AG20443 (cell line): ENCODE measurements at regions not wholly inside any gene's neighbourhood (a gene's known extent, or its start where the extent isn't known, plus 50 kb on each side); places are given as distances from the start of the nearest gene placed in this dataset.

Experiments used
- DNase-seq: peaks from one replicate; pipeline ENCODE4 v3.0.0; 2012; ENCODE audit warnings: low spot score, mixed read lengths

DNA sequence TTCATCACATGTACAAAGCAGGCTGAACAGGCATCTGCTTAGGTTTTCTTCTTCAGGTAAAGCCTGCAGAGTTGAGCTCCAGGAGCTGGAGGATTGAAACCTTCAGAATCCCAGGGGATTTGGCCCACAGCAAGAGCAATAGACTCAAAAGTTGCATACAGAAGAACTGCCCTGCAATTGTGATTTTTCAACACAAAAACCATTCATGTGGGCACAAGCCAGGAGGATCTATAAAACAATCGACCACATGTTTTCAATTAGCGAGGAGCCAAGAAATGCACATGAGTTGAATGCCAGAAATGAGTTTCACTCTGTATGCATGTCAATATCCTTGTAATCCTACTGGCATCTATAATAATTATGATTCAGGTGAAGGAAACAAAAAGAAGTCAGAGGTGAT is 576.4 kb downstream of the HDGFL1 start:
- peak; percentile 13 for DNase-seq

DNA sequence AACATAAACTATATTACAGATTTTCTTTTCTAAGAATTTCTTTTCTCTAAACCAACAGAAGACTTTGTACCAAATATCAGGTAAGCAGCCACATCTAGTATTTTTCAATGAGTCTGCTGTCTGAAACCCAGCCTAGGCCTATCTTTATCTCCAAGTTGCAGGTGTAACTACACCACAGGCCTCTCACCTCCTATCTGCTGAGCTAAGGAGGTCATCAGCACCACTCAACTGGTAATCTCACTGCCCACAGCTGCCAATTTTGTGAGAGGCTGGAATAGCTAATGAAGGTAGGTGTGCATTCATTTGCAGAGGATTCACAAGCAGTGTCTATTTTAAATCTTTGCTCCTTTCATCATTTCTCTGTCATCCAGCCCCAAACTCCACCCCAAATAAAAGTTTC is 584.8 kb downstream of the HDGFL1 start:
- DNase-seq: no peak

DNA sequence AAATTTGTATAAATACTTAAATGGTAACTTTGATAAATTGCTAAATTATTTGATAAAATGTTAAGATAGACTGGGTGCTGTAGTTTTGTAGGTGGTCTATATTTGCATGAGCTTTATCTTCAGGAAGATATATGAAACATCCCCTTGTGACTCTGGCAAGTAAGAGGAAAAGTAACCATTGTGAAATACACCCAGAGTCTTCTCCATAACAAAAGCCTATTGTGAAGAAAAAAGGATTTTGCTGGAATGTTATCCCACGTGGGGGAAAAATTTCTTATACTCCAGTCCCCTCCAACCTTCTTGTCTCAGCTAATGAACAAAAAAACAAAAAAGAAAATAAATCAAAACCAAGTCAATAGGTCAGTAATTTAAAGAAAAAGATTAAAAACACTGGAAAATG is 600.7 kb downstream of the HDGFL1 start:
- no peak for DNase-seq

DNA sequence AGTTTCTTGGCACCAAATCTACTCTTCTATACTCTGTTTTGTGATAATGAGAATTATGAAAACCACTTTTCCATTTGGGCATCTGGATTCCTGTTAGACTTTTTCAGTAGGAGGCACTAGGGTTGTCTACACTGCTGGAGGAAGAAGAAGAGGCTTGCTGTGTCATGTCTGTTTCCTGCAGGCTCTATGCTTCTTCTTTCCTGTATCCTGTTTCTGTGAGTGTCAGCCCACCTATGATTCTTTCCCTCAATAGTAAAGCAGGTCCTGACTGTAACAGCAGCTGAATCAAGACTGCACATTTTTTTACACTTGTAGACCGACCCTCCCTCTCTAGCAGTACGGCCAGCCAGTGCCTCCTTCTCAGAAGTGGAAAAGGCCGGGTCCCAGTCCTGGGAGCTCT is 603.9 kb downstream of the HDGFL1 start:
- DNase-seq: no peak

DNA sequence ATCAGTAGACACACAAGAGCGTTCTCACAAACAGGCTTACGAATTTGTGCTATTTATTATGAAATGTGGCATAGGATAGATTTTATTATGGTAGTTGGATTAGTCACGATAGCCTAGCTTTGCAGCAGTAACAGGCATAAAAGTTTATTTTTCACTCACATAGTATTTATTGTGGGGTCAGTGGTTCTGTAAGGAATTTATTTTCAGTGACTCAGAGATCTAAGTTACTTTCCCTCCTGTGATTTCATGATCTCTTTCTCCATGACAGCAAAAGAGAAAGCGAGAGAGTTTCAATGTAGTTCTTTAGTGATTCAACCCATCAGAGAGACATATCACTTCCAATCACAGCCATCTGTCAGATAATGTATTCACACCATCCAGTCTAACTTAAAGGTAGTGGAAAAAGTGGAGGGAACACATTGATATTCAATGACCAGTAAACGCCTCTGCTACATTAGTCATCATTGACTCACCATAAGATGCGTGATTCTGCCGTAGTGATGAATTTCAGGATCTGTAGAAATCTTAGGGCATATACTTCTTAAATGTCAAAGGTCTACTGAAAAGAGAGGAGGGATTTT is 605.5 kb downstream of the HDGFL1 start:
- DNase-seq: peak; percentile 58

DNA sequence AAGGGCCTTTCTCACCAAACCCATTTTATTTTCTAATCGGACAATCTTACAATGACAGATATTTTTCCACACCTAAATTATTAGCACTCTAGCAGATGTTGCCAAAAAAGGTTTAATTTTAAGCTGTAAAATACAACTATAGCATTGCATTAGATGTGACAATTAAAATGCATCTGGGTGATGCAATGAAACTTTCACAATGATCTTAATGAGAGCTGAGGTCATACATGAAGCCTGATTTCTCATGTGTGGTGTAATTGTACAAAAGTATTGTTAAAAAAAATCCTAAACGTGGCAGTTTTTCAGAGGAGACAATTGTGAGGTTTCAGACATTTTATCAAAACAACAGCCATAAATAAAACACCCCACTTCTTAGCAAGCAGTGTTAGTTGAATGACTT is 606.0 kb downstream of the HDGFL1 start:
- peak; percentile 11 for DNase-seq

DNA sequence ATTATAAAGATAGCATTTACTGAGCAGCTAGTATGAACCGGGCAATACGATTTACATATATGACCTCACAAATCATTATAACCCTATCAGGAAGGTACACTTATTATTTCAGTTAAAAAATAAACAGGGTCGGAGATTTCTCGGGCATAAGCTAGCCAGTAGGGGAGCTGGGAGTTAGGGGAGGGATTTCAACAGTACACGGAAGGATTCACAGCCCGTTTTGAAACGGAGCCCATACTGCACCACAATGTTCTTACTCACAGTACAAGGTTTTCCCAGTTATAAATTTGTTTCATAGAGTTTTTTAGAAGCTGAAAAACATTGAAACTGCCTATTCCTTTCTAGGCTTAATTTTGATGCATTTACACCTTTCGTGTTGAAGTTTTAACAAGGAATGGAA is 607.1 kb downstream of the HDGFL1 start:
- no peak for DNase-seq

DNA sequence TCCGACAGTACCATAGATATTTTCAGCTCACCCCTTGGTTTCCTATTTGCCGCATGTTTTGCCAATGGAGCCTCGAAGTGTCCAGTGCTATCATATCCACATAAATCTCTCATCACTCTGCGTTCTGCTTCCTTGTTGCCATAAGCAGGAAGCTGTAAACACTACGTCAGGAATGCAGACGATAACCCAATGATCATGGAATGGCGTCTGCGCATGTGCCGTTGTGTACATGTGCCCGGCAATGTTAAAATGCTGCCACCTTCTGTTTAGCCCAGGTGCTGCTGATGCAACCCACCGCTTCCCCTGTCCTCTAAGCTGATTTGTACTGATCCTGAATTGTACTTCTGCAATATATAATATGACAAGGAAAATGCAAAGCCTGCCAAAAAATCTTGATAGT is 607.5 kb downstream of the HDGFL1 start:
- no peak for DNase-seq

DNA sequence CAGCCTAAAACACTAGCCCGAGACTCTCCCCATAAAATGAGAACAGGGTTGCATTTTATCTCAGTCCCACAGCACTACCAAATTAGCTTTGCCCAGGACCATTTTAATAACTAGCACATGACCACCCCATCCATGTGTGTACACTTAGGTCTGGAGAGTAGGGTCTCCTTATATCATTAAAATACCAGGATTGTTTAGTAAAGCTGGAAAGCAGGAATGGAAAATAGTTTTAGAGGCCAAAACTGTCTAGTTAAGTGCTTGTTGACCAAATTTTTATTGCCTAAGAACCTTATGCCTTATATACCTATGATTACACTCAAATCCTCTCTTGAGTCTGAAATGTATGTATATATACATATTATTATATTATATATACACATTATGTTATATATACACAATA is 608.4 kb downstream of the HDGFL1 start:
- no peak for DNase-seq

DNA sequence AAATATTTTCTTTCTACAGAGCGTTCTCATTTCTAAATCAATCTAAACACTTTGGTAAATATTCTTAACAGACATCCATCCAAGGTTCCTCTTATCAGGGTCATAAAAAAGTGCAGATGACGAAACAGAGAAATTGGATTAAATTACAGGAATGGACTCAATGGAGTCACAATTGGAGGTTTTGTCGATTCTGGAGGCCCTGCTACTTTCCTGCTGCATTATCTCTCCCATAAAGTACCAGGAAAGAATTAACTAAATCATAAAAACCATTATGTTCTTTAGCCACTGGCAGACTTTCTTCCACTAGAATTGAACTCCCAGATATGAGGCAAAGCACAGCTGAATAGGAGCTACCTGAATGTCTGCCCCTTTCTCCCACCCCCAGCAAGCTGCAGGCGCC is 610.6 kb downstream of the HDGFL1 start:
- no peak for DNase-seq

DNA sequence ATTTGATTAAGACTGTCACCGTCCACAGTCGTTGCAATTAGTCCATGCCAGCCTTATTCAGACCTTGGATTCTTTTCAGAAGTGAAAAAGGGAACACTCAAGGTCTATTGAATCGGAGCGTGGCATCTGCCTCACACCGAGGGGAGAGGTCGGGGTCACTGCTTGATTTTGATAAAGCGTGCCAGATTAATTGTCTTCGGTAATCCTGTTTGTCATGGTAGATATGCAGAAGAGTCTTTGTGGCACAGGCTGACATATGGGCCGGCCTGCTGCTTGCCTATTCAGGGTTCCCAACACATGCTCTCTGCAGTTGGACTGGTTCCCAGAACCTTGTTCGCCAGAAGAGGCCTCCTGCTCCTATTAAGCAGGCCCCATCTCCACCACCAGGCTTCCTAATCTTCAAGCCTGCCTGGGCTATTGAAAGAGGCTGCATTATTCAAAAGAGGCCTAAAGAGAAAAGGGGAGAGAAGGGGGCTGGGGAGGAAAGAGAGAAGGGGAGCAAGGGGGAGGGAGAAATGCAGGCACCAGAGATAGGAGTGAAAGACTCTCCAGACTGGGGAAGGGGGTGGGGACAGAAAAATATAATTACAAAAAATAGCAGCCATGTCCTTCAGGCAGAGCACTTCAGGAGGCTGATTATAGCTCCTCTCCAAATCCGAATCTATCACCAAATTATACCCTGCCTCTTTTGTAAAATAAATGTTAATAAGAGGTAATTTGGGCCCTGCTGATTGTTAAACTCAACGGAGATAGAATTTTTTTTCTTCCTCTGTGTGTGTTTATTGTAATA is 611.3 kb downstream of the HDGFL1 start:
- peak; percentile 76 for DNase-seq

DNA sequence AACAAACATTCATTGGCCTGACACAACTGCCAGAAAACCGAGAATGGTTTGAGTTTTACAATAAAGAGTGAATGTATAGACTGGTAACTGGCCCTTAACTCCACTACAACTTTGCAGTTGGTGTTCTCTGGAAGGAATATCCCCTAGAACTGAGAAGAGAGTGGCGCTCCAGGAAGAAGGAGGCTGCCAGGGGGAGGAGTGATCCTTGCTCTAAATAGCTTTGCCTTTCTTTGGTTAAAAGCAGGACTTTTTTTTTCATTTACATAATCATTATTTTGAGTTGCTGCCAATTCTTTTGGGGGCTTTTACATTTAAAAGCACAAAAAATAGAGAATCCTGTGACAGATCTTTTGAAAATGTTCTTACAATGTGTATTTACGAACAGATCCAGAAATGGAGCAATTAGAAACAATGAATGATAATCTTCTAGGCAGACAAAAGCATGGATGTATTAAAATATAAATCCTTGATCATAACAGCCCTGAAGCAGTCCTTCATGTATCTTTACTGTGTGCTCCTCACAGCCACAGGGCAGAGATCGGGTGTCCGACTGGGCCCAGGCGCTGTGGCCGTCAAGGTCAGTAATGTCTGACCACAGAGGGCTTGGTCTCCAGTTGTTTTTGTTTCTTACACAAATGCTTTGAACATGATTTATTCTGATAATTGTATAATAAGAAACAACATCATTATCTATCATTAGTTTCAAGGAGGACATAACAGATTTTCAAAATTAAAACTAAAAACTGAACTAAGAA is 612.2 kb downstream of the HDGFL1 start:
- no peak for DNase-seq

DNA sequence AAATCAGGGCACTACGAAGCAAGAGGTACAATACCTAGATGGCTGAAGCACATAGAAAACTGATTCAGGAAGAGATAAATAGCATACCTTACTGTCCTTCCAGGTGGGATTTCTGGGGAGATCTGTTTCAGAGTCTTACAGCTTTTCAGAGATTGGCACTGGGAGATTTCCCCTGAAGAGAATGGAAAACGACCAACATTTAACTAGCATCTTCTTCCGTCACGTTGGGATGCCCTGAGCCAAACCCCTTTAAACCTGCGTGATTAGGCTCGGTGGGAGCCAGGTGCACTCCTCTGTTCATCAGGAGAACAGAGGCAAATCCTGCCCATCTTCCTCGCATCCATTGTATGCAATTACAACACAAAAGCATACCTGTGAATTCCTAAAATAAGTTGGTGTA is 614.5 kb downstream of the HDGFL1 start:
- no peak for DNase-seq

DNA sequence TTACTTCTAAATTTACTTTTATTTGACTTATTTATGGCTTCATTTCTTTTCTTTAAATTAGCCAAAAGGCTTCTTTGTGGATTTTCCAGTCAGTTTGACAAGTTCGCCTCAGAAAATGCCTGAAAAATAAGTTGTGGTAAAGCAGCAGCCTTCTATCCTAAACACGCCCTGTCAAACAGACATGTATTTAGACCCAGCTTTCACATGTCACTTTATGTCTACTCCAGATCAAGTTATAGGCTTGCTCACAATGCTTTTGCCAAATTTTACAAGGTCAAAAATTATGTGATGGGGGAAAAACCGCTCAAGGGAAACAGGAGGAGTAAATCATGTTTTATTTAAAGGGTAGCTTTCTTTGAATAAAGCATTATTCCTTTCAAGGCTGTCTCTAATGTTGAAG is 615.0 kb downstream of the HDGFL1 start:
- DNase-seq: no peak

DNA sequence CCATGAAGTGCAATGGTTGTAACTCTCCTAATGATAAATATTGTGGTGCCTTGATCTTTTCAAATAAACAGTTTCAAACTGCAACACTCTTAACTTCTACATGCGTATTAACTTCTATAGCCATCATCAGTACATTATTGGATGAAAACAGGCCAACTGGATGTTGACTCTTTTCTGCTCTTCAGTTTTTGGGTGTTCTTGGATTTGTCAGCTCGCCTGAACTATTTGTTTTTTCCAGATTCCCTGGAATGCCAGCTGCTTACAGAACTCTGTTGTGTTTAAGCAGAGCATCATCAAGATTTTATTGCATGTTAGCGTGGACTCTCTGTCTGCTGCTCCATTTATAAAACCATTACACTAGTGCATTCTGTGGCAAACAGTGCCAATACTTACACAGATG is 626.1 kb downstream of the HDGFL1 start:
- no peak for DNase-seq

DNA sequence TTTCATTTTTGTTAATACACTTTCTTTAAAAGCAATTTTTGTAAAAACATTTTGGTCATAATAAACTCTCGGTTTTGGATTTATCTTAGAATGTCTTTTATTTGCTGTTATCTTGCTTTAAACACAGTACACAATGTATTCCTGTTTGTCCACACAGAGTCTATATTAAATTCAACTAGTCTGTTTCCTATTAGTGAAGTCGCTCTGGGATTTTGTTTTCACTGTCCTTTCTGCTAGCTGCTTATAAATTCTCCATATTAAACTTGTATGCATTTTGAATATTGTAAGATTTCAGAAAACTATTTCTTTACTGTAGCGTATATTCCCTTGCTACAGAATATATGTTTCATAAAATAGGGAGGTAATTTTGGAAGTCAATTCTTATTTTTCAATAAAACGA is 630.2 kb downstream of the HDGFL1 start:
- no peak for DNase-seq

DNA sequence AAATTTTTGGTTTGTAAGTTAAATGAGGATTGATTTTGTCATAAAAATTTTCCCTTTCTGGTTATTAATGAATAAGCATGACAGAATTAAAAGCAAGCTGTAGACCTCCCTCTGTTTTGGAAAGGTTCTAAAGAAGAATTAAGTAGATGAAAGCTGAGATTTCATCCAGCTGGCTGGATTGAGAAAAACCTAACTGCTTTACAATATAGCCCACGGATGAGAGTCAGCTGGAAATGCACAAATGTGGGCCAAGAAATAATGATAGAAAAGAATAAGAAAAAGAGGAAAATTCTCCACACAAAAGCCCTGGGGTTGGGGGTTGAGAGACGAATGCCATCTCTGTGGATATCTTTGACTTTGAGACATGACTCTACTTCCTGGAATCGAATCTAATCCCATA is 631.6 kb downstream of the HDGFL1 start:
- DNase-seq: no peak

DNA sequence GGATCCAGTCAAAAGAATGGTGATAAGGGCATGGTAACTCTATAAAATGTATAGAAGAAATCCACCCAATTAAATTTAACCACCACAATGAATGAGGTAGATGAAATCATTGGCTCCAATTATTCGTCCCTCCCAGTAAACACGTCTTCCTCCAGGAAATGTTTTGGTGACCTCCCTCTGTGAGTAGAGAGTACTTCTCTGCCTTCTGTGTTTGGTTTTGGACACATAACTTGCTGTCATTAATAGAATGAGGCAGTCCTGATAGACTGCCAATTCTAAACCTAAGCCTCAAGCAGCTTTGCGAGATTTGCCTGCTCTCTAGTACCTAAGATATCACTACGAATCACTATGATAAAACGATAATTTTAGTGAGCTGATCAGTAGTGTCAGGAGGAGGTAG is 632.8 kb downstream of the HDGFL1 start:
- DNase-seq: no peak

DNA sequence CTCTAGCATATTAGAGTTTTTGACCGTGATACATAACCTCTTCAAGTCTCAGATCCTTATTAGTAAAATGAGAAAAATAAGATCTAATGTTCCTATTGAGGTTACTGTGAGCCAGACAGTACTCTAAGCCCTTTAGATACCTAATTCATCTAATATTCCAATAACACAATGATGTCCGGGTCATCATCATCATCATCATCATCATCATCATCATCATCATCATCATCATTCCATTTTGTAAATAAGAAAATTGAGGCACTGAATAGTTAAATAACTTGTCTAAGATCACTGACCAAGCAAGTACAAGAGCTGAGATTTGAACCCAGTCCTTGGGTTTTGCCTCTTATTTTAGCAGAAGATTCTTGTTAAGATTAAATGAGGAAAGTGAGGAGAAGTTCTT is 643.0 kb downstream of the HDGFL1 start:
- DNase-seq: no peak

DNA sequence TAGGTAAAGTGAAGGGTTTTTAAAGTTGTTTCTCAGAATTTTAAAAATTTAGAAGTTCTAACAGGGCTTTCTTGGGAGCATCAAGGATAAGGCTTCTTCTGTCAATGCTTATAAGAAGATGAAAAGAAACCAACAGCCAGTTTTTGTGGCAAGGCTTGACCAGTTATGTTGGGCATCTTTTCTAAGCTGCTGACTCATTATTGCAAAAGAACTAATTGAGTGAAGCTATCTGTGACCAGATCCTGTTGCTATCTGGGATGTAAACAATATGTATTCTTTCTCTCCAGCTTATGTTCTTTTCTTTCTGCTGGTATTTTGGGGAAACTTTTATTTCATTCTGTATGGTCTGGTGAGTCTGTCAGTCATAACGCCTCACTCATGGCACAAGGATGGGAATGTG is 643.8 kb downstream of the HDGFL1 start:
- DNase-seq: peak; percentile 23

DNA sequence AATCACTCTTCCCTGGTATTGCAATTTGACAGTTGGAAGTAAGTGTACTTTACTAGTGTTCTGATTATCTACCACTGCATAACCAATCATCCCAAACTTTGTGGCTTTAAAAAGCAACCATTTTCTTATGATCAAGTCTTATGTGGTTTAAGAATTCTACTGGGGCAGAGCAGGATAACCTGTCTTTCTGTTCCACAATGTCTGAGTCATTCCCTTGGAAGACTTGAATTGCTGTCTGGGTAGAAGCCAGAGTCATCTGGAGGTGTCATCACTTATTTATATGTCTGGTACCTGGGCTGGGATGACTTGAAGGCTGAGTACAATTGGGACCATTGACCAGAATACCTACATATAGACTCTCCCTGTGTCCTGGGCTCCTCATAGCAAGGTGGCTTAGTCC is 644.3 kb downstream of the HDGFL1 start:
- DNase-seq: no peak

DNA sequence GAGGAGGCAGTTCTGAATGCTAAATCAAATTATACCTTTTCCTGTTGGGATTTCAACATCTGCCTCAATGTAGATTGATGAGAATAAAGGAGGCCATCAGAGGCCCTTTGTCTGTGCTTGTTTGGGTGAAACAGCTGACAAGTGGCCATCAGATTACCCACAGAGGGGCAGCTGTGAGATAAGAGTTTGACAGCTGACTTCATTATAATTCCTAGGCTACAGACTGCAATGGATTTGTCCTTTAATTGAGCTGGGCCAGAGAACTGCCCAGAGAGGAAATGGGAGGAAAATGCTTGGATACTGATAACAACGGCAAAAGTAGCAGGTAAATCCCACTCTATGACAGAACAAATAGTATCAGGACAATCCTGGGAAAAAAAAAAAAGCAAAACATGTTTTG is 649.4 kb downstream of the HDGFL1 start:
- DNase-seq: no peak

DNA sequence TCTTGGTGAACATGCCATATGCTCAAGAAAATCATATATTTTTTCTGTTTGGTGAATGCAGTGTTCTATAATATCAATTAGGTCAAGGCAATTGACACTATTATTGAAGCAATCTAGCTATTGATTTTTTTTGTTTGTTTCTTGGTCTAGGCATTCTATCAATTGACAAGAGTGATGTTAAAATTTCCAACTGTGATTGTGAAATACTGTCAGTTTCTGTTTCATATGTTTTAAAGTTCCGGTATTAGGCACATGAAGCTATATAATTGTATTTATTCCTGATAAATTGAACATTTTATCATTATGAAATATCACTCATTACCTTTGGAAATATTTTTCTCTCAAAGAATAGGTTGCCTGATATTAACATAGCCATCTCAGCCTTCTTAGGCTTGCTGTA is 653.4 kb downstream of the HDGFL1 start:
- no peak for DNase-seq
